Stimulated activated memory B cell treated with anti-CD40 and anti-IgM and Interleukin-4, amounts not matched to agents 10 μg/mL and 1 μg/mL and 100 μg/mL, for 72 hours (primary cell): ENCODE measurements at regions not wholly inside any gene's neighbourhood (a gene's known extent, or its start where the extent isn't known, plus 50 kb on each side); places are given as distances from the start of the nearest gene placed in this dataset.
"Not testable (repeated sequence)": the region's sequence is repeated elsewhere in the genome, so short reads cannot be mapped to it uniquely, and the experiment has no call there.

ENCODE experiments used
- ATAC-seq: fragments of 150-1000 bp; cut with Tn5 transposase; 2 replicates; pipeline ENCODE4 v1.10.0; 2021
- H3K27ac Mint-ChIP-seq: one replicate; pipeline ENCODE4 v1.8.0; 2022; ENCODE audit warnings: mild to moderate bottlenecking, mixed read lengths
- H3K27me3 Mint-ChIP-seq: one replicate; pipeline ENCODE4 v1.8.0; 2022; ENCODE audit warnings: mixed read lengths
- H3K36me3 Mint-ChIP-seq: one replicate; pipeline ENCODE4 v1.8.0; 2022; ENCODE audit warnings: mixed read lengths
- H3K4me1 Mint-ChIP-seq: one replicate; pipeline ENCODE4 v1.8.0; 2022; ENCODE audit warnings: mixed read lengths
- H3K4me3 Mint-ChIP-seq: one replicate; pipeline ENCODE4 v1.8.0; 2022; ENCODE audit warnings: mild to moderate bottlenecking, moderate library complexity, mixed read lengths
- H3K9me3 Mint-ChIP-seq: one replicate; pipeline ENCODE4 v1.8.0; 2022; ENCODE audit warnings: mixed read lengths

DNA sequence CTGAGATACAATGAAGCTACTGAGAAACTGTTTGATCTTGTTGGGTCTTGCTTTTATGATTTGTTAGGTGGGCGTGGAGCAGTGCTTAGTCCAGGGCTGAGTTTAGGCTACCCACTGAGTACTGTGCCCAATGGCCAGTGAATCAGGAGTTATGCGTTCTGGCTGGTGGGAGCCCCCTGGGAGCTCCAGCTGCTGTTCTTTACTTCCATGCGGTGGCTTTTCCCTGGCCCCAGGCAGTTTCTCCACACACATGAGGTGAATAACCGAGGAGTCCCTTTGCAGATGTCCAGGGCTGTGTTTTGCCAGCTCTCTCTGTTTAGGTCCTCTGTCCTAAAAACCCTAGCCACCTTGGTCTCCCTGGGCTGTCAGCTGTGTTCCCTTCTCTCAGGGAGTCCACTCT lies 106.5 kb downstream of the KLF13 start:
- ATAC-seq: no peak
- H3K4me3 Mint-ChIP-seq: no peak overlapping the region
- H3K4me1 Mint-ChIP-seq: peaks cover 61% of the 10 kb centered on the region
- H3K9me3 Mint-ChIP-seq: no peaks in the 10 kb centered on the region
- peak overlapping the region; percentile 99 for H3K27ac Mint-ChIP-seq
- H3K27me3 Mint-ChIP-seq: no peaks in the 10 kb centered on the region
- no peaks in the 10 kb centered on the region for H3K36me3 Mint-ChIP-seq

DNA sequence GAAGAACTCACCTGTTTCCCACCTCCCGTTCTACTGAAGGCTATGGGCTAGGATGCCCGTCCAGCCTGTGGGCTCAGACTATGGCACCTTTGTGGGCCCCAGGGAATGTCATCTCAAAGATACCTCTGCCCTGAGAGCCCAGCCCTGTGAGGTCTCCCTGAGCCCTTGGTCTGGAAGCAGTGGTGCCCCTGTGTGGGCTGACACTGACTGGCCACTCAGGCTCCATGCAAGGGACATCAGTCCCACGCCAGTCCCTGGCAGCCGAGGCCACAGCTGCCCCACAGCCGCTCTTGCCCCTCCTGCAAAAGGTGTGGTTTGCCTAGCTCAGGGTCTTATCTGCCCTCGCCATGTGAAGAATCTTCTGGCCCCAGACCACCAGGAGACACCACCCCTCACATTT lies 106.9 kb downstream of the KLF13 start:
- Mint-ChIP-seq H3K4me1 (peaks cover 66% of the 10 kb centered on the region), H3K4me3 (no peak overlapping the region)

DNA sequence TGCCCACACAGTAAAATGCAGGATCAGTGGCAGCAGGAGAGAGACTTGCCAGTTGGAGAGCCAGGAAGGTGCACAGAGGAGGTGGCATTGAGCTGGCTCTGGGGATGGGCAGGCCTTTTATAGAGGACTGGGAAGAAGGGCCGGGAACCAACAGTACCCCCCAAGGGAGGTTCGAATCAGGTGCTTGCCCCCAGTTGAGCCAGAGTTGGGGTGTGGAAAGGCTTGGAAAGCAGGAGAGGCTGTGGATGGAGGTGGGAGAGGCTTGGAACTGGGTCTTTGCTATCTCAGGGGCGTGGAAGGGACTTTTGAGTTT lies 107.6 kb downstream of the KLF13 start:
- Mint-ChIP-seq H3K4me3 (peak overlapping the region; percentile 70), H3K27me3 (no peaks in the 10 kb centered on the region), H3K9me3 (no peaks in the 10 kb centered on the region), H3K4me1 (peaks cover 73% of the 10 kb centered on the region), H3K36me3 (no peaks in the 10 kb centered on the region), H3K27ac (peak overlapping the region; percentile 99)
- no peak for ATAC-seq

More for the DNA sequence above, 106.9 kb downstream of the KLF13 start:
- no peaks in the 10 kb centered on the region for H3K9me3 Mint-ChIP-seq
- ATAC-seq: no peak
- H3K36me3 Mint-ChIP-seq: no peaks in the 10 kb centered on the region
- H3K27ac Mint-ChIP-seq: peak overlapping the region; percentile 99
- no peaks in the 10 kb centered on the region for H3K27me3 Mint-ChIP-seq

DNA sequence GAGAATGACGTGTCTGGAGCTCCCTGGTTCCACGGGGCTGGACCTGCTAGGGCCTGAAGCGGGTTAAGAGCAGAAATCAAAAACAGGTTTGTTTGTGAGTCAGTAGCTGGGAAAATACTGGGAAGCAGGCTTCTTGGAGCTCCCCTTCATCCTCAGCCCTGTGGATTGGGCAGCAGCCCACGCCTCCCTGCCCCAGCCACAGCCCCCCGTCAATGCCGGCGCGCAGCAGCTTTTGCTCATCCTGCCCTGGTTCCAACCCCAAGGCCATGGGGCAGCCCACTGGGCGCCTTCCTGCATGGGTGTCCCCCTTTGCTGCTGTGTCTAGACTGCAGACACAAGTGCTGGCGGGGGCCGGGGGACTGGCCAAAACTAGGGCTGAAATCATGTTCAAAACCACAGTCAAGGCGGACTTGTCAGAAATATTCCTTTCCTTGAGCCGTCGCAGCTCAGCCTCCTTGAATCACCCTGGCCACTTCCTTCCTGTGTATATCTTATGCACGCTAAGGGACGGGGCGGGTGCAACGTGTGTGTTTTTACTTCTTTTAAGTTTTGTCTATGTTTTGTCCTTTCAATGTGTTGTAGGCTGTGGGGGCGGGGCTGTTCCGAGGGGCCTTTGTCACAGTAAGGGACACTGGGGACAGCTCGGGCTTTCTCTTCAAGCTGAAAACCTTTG lies 108.1 kb downstream of the KLF13 start:
- Mint-ChIP-seq H3K4me1 (peaks cover 77% of the 10 kb centered on the region), H3K27ac (peak overlapping the region; percentile 99), H3K36me3 (no peaks in the 10 kb centered on the region), H3K27me3 (no peaks in the 10 kb centered on the region), H3K9me3 (no peaks in the 10 kb centered on the region), H3K4me3 (peak overlapping the region; percentile 70)
- ATAC-seq: peak; percentile 83

GRCh38 chr15:31435261-31435911 lies 108.8 kb downstream of the KLF13 start:
- peak; percentile 87 for ATAC-seq
- H3K27me3 Mint-ChIP-seq: no peaks in the 10 kb centered on the region

GRCh38 chr15:31435912-31436628 lies 109.4 kb downstream of the KLF13 start:
- Mint-ChIP-seq H3K36me3 (no peaks in the 10 kb centered on the region), H3K4me1 (peaks cover 78% of the 10 kb centered on the region), H3K27me3 (no peaks in the 10 kb centered on the region), H3K9me3 (no peaks in the 10 kb centered on the region), H3K4me3 (peak overlapping the region; percentile 70), H3K27ac (peak overlapping the region; percentile 99)
- ATAC-seq: no peak

More at GRCh38 chr15:31435261-31435911, 108.8 kb downstream of the KLF13 start:
- Mint-ChIP-seq H3K4me3 (peak overlapping the region; percentile 70), H3K9me3 (no peaks in the 10 kb centered on the region), H3K36me3 (no peaks in the 10 kb centered on the region), H3K27ac (peak overlapping the region; percentile 99), H3K4me1 (peaks cover 76% of the 10 kb centered on the region)

- H3K4me3 Mint-ChIP-seq: peak overlapping the region; percentile 19
- H3K27ac Mint-ChIP-seq: peak overlapping the region; percentile 99
- peak; percentile 65 for ATAC-seq
- H3K4me1 Mint-ChIP-seq: peaks cover 91% of the 10 kb centered on the region
- H3K9me3 Mint-ChIP-seq: no peaks in the 10 kb centered on the region
- no peaks in the 10 kb centered on the region for H3K36me3 Mint-ChIP-seq
- H3K27me3 Mint-ChIP-seq: no peaks in the 10 kb centered on the region
Measured at GRCh38 chr15:31437686-31438085, 111.1 kb downstream of the KLF13 start.

GRCh38 chr15:31438601-31439265 lies 112.1 kb downstream of the KLF13 start:
- Mint-ChIP-seq H3K4me3 (no peak overlapping the region), H3K27ac (peak overlapping the region; percentile 99), H3K27me3 (no peaks in the 10 kb centered on the region), H3K36me3 (no peaks in the 10 kb centered on the region), H3K4me1 (peaks cover 90% of the 10 kb centered on the region), H3K9me3 (no peaks in the 10 kb centered on the region)
- no peak for ATAC-seq

GRCh38 chr15:31439328-31439727 lies 112.7 kb downstream of the KLF13 start:
- no peak for ATAC-seq
- Mint-ChIP-seq H3K4me3 (no peak overlapping the region), H3K4me1 (peaks cover 90% of the 10 kb centered on the region), H3K36me3 (no peaks in the 10 kb centered on the region), H3K27me3 (no peaks in the 10 kb centered on the region), H3K9me3 (no peaks in the 10 kb centered on the region), H3K27ac (peak overlapping the region; percentile 99)

DNA sequence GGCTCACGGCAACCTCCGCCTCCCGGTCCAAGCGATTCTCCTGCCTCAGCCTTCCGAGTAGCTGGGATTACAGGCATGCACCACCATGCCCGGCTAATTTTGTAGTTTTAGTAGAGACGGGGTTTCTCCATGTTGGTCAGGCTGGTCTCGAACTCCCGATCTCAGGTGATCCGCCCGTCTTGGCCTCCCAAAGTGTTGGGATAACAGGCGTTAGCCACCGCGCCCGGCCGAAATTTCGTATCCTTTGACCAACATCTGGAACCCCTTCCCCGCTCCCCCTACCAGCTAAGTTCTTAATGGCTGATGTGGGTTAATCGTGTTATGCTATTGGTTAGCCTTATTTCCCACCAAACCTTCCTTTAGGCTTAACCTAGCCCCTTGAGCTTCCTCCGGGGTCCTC lies 113.6 kb downstream of the KLF13 start:
- not testable (repeated sequence) for H3K27me3 Mint-ChIP-seq, ATAC-seq, H3K9me3 Mint-ChIP-seq, H3K36me3 Mint-ChIP-seq
- Mint-ChIP-seq H3K4me3 (peak overlapping the region; percentile 76), H3K4me1 (peaks cover 81% of the 10 kb centered on the region), H3K27ac (peak overlapping the region; percentile 72)

DNA sequence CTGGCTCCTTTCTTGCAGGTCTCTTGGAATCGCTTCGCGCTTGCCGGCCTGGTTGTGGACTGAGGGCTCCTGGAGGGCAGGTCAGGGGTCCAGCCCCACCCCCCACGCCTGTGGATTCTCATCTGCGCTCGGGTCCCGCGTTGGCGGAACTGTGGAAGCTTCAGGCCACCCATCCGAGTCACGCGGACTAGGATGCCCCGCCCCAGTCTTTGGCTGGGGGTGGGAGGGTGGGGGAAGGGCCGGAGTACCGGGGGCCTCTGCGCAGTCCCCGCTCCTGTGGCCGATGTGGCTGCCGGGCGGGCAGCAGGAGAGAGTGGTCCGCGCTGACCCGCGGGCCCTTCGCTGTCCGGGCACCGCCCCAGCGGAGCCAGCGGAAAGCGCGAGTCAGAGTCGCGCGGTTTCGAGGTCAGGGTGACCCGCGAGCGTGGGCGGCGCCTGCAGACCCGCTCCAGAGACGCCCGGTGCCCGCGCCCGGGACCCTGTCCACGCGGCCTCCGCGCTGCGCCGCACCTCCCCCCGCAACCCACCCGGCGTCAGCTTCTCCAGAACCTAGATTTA lies 114.2 kb downstream of the KLF13 start:
- H3K27me3 Mint-ChIP-seq: no peaks in the 10 kb centered on the region
- no peaks in the 10 kb centered on the region for H3K36me3 Mint-ChIP-seq
- peaks cover 75% of the 10 kb centered on the region for H3K4me1 Mint-ChIP-seq
- peak overlapping the region; percentile 72 for H3K27ac Mint-ChIP-seq
- ATAC-seq: peak; percentile 36
- H3K9me3 Mint-ChIP-seq: no peaks in the 10 kb centered on the region
- H3K4me3 Mint-ChIP-seq: peak overlapping the region; percentile 76

DNA sequence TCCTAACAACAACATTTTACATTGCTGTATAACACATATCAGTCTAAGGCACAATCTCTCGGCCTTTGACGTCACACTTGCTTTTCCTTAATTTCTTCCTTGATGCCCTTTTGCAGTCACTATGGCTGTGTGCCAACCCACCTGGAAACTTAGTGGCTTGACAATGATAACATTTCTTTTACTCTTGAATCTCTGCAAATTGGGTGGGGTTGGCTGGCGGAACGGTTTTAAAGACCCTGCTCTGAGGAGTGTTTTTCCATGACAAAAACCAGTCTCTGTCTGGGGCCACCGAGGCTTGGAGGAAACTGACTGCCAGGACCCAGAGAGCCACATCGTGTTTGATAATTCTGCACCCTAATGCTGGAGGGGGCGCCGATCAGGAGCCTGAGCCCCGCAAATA lies 115.6 kb downstream of the KLF13 start:
- H3K27me3 Mint-ChIP-seq: no peaks in the 10 kb centered on the region
- H3K4me3 Mint-ChIP-seq: peak overlapping the region; percentile 24
- no peak for ATAC-seq
- no peaks in the 10 kb centered on the region for H3K36me3 Mint-ChIP-seq
- H3K9me3 Mint-ChIP-seq: no peaks in the 10 kb centered on the region
- peaks cover 61% of the 10 kb centered on the region for H3K4me1 Mint-ChIP-seq
- H3K27ac Mint-ChIP-seq: peak overlapping the region; percentile 73

DNA sequence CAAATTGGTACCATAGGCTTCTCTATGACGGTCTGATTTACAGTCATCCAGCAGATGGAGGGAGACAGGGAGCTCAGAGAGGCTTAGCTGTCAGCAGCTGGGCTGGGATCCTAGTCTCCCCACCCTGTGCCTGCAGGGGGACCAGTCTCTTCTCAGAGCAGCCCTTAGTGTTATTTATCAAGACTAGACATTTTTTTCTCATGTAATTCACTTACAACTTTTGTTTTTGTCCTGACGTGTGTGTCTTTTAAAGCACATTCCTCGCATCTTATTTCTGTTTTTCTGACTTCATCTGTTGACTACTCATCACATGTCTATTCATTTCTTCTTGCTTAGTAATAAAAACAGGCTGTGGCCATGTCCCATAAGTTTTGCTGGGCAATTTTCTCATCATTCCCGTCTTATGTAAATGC lies 116.1 kb downstream of the KLF13 start:
- Mint-ChIP-seq H3K27me3 (no peaks in the 10 kb centered on the region), H3K27ac (peak overlapping the region; percentile 73), H3K4me1 (peaks cover 56% of the 10 kb centered on the region), H3K36me3 (no peaks in the 10 kb centered on the region), H3K4me3 (no peak overlapping the region), H3K9me3 (no peaks in the 10 kb centered on the region)
- ATAC-seq: no peak

- no peak for ATAC-seq
- Mint-ChIP-seq H3K4me3 (no peak overlapping the region), H3K9me3 (no peaks in the 10 kb centered on the region), H3K4me1 (peaks cover 48% of the 10 kb centered on the region), H3K27me3 (no peaks in the 10 kb centered on the region), H3K27ac (no peak overlapping the region), H3K36me3 (no peaks in the 10 kb centered on the region)
Measured at GRCh38 chr15:31444844-31445243, 118.2 kb downstream of the KLF13 start.

- ATAC-seq: no peak
- Mint-ChIP-seq H3K27me3 (no peaks in the 10 kb centered on the region), H3K36me3 (no peaks in the 10 kb centered on the region), H3K4me1 (peaks cover 37% of the 10 kb centered on the region), H3K9me3 (no peaks in the 10 kb centered on the region), H3K27ac (no peak overlapping the region), H3K4me3 (no peak overlapping the region)
Measured at GRCh38 chr15:31446546-31446945, 119.9 kb downstream of the KLF13 start.
